Posterior cingulate gyrus (tissue), 11 donors: ENCODE measurements at regions not wholly inside any gene's neighbourhood (a gene's known extent, or its start where the extent isn't known, plus 50 kb on each side); places are given as distances from the start of the nearest gene placed in this dataset.
A peak's percentile ranks its signal among the peaks of the same experiment; 100 is the strongest.

Source experiments
- DNase-seq, 10 donors: peaks; one replicate each; pipeline versions ENCODE4 v3.0.0 to v3.0.0-alpha.2; 2020 to 2021; ENCODE audit warnings: mixed read lengths in 3 of 10
- intact Hi-C: fragments of 100-400 bp; cut with DNase I; formaldehyde crosslinking; loops from one replicate; pipeline ENCODE4 v1.15.1; 2023

DNA sequence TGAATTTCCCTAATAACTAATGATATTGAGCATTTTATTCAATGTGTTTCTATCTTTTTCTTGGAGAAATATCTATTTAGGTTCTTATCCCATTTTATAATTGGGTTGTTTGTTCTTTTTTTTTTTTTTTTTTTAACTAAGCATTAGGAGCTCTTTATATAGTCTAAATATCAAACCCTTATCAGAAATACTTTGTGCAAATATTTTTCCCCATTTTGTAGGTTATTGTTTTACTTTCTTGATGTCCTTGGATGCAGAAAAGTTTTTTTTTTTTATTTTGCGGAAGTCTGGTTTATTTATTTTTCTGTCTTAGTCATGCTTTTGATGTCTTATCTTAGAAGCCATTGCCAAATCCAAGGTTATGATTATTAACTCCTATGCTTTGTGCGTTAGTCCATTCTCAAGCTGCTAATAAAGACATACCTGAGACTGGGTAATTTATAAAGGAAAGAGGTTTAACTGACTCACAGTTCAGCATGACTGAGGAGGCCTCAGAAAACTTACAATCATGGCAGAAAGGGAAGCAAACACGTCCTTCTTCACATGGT, 434.3 kb upstream of the TBX3 start:
- DNase-seq: no peak
- intact Hi-C loops: no loop called here

- DNase-seq: no peak
- intact Hi-C loops: no loop called here
These were observed 430.2 kb upstream of the TBX3 start for GRCh38 chr12:115114140-115114539.

- peak in 1 of 10 donors; percentile 13 for DNase-seq
- intact Hi-C loops: no loop called here
These were observed 425.9 kb upstream of the TBX3 start for GRCh38 chr12:115109863-115110262.

GRCh38 chr12:115108129-115109100, 424.4 kb upstream of the TBX3 start:
- intact Hi-C loops: no loop called here
- DNase-seq: no peak

DNA sequence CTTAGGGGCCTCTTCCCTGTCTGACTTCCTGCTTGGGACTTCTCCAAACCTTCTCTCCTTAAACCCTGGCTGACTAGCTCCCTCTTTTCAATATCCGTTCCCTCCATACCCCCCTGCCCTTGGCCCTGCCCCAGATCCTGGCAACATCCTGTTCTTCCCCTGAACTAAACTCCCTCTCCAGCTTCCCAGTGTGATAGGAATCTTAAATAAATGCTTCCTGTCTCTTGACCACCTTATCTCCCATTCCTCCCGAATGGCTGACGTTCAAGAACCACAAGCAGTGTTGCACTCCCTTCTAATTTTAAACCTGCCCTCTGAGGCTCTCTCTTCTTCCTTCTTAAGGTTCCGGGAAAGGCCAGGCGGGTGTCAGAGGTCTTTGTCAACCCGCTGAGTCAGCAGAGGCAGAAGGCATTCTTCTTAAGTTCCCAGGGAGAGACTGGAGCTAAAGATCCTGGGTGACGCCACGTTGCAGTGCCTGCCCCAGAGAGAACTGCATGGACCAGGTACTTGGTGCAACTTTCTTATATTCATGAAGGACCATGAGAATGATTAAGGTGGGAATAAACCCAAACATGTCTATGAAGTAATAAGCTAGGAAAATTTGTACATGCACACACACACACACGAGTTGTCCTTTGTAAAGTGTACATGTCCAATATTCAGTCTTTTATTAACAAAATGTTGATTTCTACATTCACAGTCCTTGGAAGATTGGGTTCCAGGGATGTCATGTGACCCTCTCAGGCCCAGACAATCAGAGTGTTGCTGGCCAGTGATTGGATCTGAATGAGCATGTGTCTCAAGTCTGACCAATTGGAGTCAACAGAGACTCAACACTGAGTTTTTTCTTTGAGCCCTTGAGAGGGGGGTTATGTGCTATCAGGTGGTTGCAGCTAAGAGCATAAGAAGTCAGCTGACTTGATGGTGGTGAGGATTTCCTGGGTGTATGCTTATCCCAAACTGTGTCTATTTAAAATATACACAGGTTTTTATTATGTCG, 420.2 kb upstream of the TBX3 start:
- DNase-seq: peak in 2 of 10 donors; percentile 9 to 10
- intact Hi-C loops: no loop called here

DNA sequence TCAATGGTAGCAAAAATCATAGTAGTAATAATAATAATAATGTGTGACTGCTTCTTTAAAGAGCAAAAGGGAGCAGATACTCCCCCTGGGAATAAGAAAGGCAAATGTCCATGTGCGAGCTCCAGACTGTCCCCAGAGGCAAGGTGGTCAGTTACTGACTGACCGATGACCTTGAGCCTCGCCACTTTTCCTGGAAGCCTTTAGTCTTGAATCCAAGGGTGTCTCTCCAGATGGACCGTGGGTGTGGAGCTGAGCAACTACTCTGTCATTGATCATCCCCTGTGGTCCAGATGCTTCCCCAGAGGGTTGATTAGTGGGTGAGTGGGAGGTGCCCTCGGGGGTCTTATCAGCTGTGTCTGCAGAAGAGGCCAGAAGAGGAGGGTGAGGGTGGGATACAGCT, 418.5 kb upstream of the TBX3 start:
- intact Hi-C loops: no loop called here
- no peak for DNase-seq

DNA sequence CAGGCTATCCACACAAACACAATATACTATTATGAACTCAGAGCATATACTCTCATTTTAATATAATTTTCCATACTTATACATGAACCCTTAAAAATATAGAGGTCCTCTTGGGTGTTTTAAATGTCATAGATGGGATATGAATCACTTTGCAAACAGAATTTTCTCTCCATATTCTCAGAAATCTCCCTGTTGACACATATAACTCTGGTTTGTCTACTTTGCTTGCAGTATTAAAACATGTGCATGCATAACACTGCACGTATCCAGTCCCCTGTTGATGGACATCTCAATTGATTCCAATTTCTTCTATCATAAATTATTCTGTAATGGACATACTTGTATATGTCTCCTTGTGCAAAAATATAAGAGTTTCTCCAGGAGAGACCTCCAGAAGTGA, 417.5 kb upstream of the TBX3 start:
- intact Hi-C loops: no loop called here
- no peak for DNase-seq

GRCh38 chr12:115097416-115097815, 413.4 kb upstream of the TBX3 start:
- DNase-seq: no peak
- intact Hi-C loops: no loop called here

- intact Hi-C loops: no loop called here
- DNase-seq: no peak
These were observed 412.8 kb upstream of the TBX3 start for GRCh38 chr12:115096588-115097397.

DNA sequence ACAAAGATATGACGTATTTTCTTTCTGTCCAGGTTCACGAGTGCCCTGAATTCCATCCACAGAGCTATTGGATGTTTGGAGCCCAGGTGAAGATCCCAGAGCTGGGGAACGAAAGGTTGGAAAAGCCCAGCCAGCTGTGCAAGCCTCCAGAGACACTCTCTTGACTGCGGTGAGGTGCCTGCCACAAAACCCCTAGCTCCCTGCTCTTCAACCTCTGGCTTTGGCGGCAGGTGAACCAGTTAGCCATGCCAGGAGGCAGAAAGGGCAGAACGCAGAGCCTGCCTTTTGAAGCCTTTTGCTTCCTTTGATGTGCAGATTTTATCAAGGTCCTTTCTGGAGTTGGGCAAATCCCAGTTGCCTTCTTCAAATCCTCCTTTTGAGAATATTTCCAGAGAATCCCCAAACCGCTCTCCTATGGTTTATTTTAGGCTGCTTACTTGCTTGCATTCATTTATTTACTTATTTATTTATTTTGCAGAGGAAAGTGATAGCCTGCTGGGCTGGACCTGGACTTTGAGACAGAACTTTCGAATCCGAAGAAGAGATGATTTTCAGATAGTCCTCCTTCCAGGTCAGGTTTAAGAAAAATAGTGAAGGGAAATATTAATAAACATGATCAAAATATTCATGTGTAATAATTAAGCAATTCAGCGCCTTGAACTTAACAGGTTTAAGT, 411.2 kb upstream of the TBX3 start:
- DNase-seq: no peak
- intact Hi-C loops: no loop called here

GRCh38 chr12:115094163-115094816, 410.3 kb upstream of the TBX3 start:
- intact Hi-C loops: no loop called here
- no peak for DNase-seq

DNA sequence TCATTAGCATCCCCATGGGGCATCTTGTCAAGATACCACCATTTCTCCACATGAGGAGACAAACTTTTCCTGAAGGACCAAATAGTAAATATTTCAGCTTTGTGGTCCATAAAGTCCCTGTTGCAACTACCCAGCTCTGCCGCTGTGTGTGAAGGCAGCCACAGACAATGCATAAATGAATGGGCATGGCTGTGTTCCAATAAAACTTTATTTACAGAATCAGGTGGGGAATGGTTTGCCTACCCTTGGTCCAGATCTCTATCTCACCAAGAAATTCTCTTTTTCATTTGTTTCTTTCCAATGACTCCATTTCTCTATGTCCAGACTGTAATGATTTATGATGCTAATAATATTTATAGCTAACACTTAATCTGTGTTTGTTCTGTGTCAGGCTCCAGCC, 409.3 kb upstream of the TBX3 start:
- intact Hi-C loops: no loop called here
- DNase-seq: no peak

DNA sequence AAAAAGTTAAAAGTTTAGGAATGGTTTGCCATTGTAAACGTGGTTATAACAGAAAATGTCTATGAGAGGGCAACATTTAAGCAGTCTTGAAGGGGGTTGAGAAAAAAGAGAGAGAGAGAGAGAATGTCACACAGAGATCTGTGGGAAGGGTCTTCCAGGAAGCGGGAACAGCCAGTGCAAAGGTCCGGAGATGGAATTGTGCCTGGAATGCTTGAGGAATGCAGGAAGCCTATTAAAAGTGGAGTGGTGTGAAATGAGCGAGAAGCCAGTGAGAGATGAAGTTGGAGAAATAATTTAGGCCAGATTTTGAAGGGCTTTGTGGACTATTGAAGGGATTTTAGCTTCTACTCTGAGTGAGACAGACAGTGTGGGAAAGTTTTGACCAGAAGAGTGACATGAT, 406.8 kb upstream of the TBX3 start:
- intact Hi-C loops: no loop called here
- no peak for DNase-seq

- intact Hi-C loops: no loop called here
- DNase-seq: no peak
These were observed 405.2 kb upstream of the TBX3 start for GRCh38 chr12:115088995-115089841.

GRCh38 chr12:115088328-115088994, 404.5 kb upstream of the TBX3 start:
- peak in 1 of 10 donors; percentile 11 for DNase-seq
- intact Hi-C loops: no loop called here

DNA sequence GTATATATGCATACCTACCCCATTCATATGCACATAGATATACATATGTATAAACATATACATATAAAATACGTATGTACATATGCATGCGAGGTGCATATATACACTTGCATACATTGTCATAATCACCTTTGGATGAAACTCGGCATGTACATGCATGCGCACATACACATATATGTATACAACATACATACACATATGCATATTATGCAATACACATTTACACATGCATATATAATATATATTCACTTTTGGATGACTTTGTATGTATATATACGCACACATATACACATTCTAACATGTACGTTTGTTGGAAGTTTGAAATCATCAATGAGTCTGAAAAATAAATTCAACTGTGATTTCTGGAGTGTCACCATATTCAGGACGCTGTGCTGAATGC, 401.6 kb upstream of the TBX3 start:
- DNase-seq: no peak
- intact Hi-C loops: no loop called here

GRCh38 chr12:115079760-115080159, 395.8 kb upstream of the TBX3 start:
- intact Hi-C loops: no loop called here
- no peak for DNase-seq

- intact Hi-C loops: no loop called here
- DNase-seq: no peak
These were observed 395.0 kb upstream of the TBX3 start for GRCh38 chr12:115078990-115079389.
